Panc1 (cell line): ENCODE measurements at regions not wholly inside any gene's neighbourhood (a gene's known extent, or its start where the extent isn't known, plus 50 kb on each side); places are given as distances from the start of the nearest gene placed in this dataset.

Source experiments
- ATAC-seq: fragments of 200-7000 bp; cut with Tn5 transposase; 2 replicates; pipeline ENCODE4 v1.9.1; 2020; ENCODE audit warnings: mild to moderate bottlenecking, moderate library complexity
- BruUV-seq: library from RNA; stranded (reverse); fragments of 400-500 nt; replicated peaks from 2 replicates; lab custom pipeline; 2021; lab: Mats Ljungman, UMichigan
- CTCF ChIA-PET: fragments of 300-600 bp; sonication (Branson Sonifier 250); formaldehyde crosslinking; loops from one replicate; lab custom pipeline; 2022; ENCODE audit warnings: antibody characterized with exemption; lab: Charles Lee
- POLR2A ChIA-PET: fragments of 300-600 bp; sonication (Branson Sonifier 250); formaldehyde crosslinking; loops from one replicate; lab custom pipeline; 2022; ENCODE audit warnings: antibody characterized with exemption; lab: Charles Lee
- DNase-seq: peaks from one replicate; pipeline ENCODE4 v3.0.0-alpha.2; 2010; ENCODE audit warnings: low read depth, low spot score
- H3K27ac ChIP-seq: 2 replicates; pipeline ENCODE4 v1.5.1; 2011; ENCODE audit warnings: mild to moderate bottlenecking, low read length, inconsistent platforms
- H3K27me3 ChIP-seq: fragments of 200-500 bp; sonication (Bioruptor generic); 2 replicates; pipeline ENCODE4 v1.6.0; 2014; ENCODE audit warnings: low read length, inconsistent platforms; ENCODE audit not compliant: control insufficient read depth, insufficient read depth
- H3K36me3 ChIP-seq: fragments of 200-500 bp; sonication (Bioruptor generic); 2 replicates; pipeline ENCODE4 v1.5.1; 2014; ENCODE audit warnings: inconsistent platforms, mild to moderate bottlenecking, low read length, moderate library complexity; ENCODE audit not compliant: control insufficient read depth, insufficient read depth
- H3K4me1 ChIP-seq: 2 replicates; pipeline ENCODE4 v1.5.1; 2011; ENCODE audit warnings: inconsistent platforms, mild to moderate bottlenecking, low read length, moderate library complexity; ENCODE audit not compliant: control insufficient read depth, insufficient read depth
- H3K4me3 ChIP-seq, 2 experiments: 2 replicates each; pipeline ENCODE4 v1.5.1; 2011 to 2012; ENCODE audit warnings: low read depth in 2 of 2, low read length in 2 of 2, mild to moderate bottlenecking in 2 of 2, inconsistent platforms in 1 of 2, moderate library complexity in 1 of 2
- H3K9me3 ChIP-seq: fragments of 200-500 bp; sonication (Bioruptor generic); 2 replicates; pipeline ENCODE4 v1.5.1; 2014; ENCODE audit warnings: low read depth, mild to moderate bottlenecking, inconsistent platforms, low read length, moderate library complexity; ENCODE audit not compliant: control insufficient read depth, insufficient read depth
- CTCF ChIP-seq: fragments of 450-650 bp; IDR thresholded peaks from 2 replicates; pipeline ENCODE4 v1.5.1; 2017; ENCODE audit warnings: mild to moderate bottlenecking
- POLR2AphosphoS5 ChIP-seq: IDR thresholded peaks from 2 replicates; pipeline ENCODE4 v1.6.1; 2012; ENCODE audit warnings: mild to moderate bottlenecking, low read depth, low read length, moderate library complexity
- REST ChIP-seq, 2 experiments: IDR thresholded peaks; 2 replicates each; pipeline ENCODE4 v1.6.1; 2011 to 2012; ENCODE audit warnings: low read depth in 2 of 2, control low read depth in 1 of 2, low read length in 1 of 2, mild to moderate bottlenecking in 1 of 2, moderate library complexity in 1 of 2; ENCODE audit not compliant: insufficient read depth in 1 of 2
- SIN3A ChIP-seq: IDR thresholded peaks from 2 replicates; pipeline ENCODE4 v1.6.1; 2012; ENCODE audit warnings: low read depth, mild to moderate bottlenecking, low read length, moderate library complexity, borderline replicate concordance; ENCODE audit not compliant: insufficient read depth
- TCF7L2 ChIP-seq: IDR thresholded peaks from 2 replicates; pipeline ENCODE4 v1.6.1; 2011; ENCODE audit warnings: mild to moderate bottlenecking, low read depth, low read length, inconsistent platforms
- in situ Hi-C: cut with HindIII; loops from 2 replicates; pipeline ENCODE4 v1.10.0; 2016; ENCODE audit warnings: low sequenced_read_pairs, low pct_unique_long_range_greater_than_20kb
- intact Hi-C: fragments of 100-400 bp; cut with micrococcal nuclease; formaldehyde crosslinking; loops from one replicate; pipeline ENCODE4 v1.10.0; 2022; ENCODE audit not compliant: unreplicated experiment

GRCh38 chr18:32868406-32868805 lies 95.6 kb upstream of the KLHL14 start:
- no peaks in the 10 kb centered on the region; the same call in 1 of the 2 replicates for H3K4me1 ChIP-seq
- in situ Hi-C loops: no loop called here
- no peaks in the 10 kb centered on the region for H3K36me3 ChIP-seq
- intact Hi-C loops: no loop called here
- POLR2A ChIA-PET: interaction anchor here (0.6 kb wide), 1 partner anchor 95 kb away, joined by 5 read pairs; no protein-coding TSS in a partner anchor
- no peaks in the 10 kb centered on the region for H3K9me3 ChIP-seq
- no peaks in the 10 kb centered on the region for H3K27me3 ChIP-seq
- no TSS peak for BruUV-seq
- no peak for DNase-seq
- H3K27ac ChIP-seq: no peak overlapping the region
- no peak for ATAC-seq
- CTCF ChIA-PET: no interaction called here
- TF ChIP-seq POLR2AphosphoS5: no peak
- no peak for TF ChIP-seq CTCF
- TF ChIP-seq TCF7L2: no peak
- TF ChIP-seq REST (IDR thresholded peaks at IDR 0.05; ENCODE audit: insufficient read depth in 1 of 2, low read depth in 2 of 2, low read length in 1 of 2): no peak
- no peak for TF ChIP-seq SIN3A
- H3K4me3 ChIP-seq: no peak overlapping the region

- DNase-seq (no peak), ATAC-seq (no peak)
- in situ Hi-C loops (no loop called here), intact Hi-C loops (no loop called here)
- no peaks in the 10 kb centered on the region; the same call in 1 of the 2 replicates for H3K4me1 ChIP-seq
- no peaks in the 10 kb centered on the region for H3K36me3 ChIP-seq
- H3K4me3 ChIP-seq: no peak overlapping the region
- no peak overlapping the region for H3K27ac ChIP-seq
- CTCF ChIA-PET: no interaction called here
- TF ChIP-seq SIN3A (no peak), CTCF (no peak), REST (IDR thresholded peaks at IDR 0.05; ENCODE audit: insufficient read depth in 1 of 2, low read depth in 2 of 2, low read length in 1 of 2) (no peak), TCF7L2 (no peak), POLR2AphosphoS5 (no peak)
- BruUV-seq: no TSS peak
- H3K9me3 ChIP-seq: no peaks in the 10 kb centered on the region
- no peaks in the 10 kb centered on the region for H3K27me3 ChIP-seq
- POLR2A ChIA-PET: interaction anchor here (0.6 kb wide), 1 partner anchor 94 kb away, joined by 5 read pairs; no protein-coding TSS in a partner anchor
Observed at GRCh38 chr18:32867936-32868335, 95.1 kb upstream of the KLHL14 start.
